ENCODE measurements at regions not wholly inside any gene's neighbourhood (a gene's known extent, or its start where the extent isn't known, plus 50 kb on each side); places are given as distances from the start of the nearest gene placed in this dataset.

DNA sequence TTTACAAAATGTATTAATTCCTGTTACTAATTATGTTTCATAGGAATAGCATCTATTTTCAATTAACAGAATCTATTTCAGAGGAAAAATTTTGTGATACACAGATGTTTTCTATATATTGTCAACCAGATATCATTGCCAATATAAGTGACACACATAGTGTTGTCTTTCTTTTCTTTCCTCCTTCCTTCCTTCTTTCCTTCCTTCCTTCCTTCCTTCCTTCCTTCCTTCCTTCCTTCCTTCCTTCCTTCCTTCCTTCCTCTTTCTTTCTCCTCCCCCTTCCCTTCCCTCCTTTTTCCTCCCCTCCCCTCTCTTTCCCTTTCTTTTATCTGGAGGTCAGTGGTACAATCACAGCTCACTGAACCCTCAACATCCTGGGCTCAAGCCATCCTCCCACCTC lies 146.5 kb upstream of the DSEL start:
- no peak overlapping the region for H3K4me3 ChIP-seq (ENCODE audit: low read depth, low read length)
- TF ChIP-seq, protein P1, sequence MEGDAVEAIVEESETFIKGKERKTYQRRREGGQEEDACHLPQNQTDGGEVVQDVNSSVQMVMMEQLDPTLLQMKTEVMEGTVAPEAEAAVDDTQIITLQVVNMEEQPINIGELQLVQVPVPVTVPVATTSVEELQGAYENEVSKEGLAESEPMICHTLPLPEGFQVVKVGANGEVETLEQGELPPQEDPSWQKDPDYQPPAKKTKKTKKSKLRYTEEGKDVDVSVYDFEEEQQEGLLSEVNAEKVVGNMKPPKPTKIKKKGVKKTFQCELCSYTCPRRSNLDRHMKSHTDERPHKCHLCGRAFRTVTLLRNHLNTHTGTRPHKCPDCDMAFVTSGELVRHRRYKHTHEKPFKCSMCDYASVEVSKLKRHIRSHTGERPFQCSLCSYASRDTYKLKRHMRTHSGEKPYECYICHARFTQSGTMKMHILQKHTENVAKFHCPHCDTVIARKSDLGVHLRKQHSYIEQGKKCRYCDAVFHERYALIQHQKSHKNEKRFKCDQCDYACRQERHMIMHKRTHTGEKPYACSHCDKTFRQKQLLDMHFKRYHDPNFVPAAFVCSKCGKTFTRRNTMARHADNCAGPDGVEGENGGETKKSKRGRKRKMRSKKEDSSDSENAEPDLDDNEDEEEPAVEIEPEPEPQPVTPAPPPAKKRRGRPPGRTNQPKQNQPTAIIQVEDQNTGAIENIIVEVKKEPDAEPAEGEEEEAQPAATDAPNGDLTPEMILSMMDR (IDR thresholded peaks at IDR 0.05; ENCODE audit: low read depth, low read length, missing control alignments) = no peak
- DNase-seq (ENCODE audit: low read depth) = no peak

DNA sequence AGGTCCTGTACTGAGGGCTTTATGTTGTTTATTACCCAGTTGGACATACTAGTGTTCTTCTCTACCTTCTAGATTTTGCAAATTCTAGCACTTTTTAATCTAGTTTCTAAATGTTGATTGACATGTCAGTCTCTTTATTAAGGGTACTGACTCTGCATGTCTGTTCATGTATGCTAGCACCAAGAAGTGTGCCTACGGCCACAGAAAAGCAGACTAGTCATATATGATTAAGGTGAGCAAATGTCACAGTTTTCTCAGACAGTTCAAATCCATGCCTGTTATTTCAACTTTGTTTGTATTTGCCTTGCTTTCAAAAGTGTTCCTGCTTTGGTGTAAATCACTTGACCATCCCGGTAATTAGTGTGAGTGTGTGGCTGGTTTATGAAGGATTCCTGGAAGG lies 145.0 kb upstream of the DSEL start:
- DNase-seq (ENCODE audit: low read depth) = no peak
- no peak overlapping the region for H3K4me3 ChIP-seq (ENCODE audit: low read depth, low read length)
- TF ChIP-seq, protein P1 (IDR thresholded peaks at IDR 0.05; ENCODE audit: low read depth, low read length, missing control alignments) = no peak

DNA sequence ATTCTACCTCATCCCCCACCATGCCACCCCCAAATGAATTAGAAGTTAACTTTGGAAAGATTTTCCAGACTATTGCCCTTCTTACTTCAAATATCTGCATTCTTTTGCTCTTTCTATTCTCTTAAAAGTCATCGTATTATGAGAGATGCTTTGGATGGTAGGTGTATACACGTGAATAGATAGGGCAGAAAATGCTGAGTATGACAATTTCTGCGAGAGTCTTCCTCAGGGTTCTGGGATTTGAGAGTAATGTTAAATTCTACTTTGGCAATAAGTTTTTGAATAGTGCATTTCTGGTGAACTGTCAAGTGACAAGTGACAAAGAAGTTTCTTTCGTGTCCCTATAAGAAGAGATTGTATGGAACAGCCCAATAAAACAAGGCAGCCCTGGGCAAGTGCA lies 137.6 kb upstream of the DSEL start:
- TF ChIP-seq, protein P1 (IDR thresholded peaks at IDR 0.05; ENCODE audit: low read depth, low read length, missing control alignments) = no peak
- no peak for DNase-seq (ENCODE audit: low read depth)

DNA sequence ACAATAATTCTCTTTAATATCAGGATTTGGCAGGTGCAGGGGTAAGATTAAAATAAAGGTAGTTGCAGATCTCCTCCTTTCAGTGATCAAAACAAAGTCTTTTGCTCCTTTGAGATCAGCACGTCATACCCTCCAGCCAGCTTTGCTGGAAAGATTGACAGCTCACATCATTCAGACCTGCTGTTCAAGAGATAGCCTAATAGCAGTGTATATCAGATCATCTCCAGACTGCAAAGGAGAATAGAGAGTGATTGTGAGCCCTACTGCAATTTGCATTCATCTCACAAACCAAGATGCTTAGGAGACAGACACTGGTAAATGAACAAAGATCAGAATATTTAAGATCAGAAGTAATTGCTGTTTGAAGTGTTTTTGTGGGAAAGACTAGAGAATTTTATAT lies 135.8 kb upstream of the DSEL start:
- no peak for DNase-seq (ENCODE audit: low read depth)
- no peak overlapping the region for H3K4me3 ChIP-seq (ENCODE audit: low read depth, low read length)
- TF ChIP-seq, protein P1 (IDR thresholded peaks at IDR 0.05; ENCODE audit: low read depth, low read length, missing control alignments) = no peak

More for the DNA sequence above, 137.6 kb upstream of the DSEL start:
- H3K4me3 ChIP-seq (ENCODE audit: low read depth, low read length) = no peak overlapping the region

DNA sequence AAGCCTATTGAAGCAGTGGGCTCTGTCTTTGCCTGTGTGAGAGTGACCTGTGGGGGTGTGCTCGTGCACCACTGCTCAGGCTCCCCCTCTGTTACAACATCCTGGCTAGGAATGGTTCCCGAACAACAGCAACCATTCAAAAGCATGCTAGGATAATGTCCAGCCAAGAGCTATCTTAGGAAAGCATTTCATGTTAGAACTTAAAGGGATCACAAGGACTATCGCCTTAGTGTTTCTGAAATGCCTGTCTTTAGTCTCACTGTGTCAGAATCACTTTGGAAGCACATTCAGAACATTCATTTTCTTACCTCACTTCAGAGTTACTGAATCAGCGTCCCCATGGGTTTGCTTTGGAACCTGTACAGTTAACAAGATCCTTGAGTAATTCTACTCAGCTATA lies 134.9 kb upstream of the DSEL start:
- no peak for DNase-seq (ENCODE audit: low read depth)
- TF ChIP-seq, protein P1 (IDR thresholded peaks at IDR 0.05; ENCODE audit: low read depth, low read length, missing control alignments) = no peak
- no peak overlapping the region for H3K4me3 ChIP-seq (ENCODE audit: low read depth, low read length)

DNA sequence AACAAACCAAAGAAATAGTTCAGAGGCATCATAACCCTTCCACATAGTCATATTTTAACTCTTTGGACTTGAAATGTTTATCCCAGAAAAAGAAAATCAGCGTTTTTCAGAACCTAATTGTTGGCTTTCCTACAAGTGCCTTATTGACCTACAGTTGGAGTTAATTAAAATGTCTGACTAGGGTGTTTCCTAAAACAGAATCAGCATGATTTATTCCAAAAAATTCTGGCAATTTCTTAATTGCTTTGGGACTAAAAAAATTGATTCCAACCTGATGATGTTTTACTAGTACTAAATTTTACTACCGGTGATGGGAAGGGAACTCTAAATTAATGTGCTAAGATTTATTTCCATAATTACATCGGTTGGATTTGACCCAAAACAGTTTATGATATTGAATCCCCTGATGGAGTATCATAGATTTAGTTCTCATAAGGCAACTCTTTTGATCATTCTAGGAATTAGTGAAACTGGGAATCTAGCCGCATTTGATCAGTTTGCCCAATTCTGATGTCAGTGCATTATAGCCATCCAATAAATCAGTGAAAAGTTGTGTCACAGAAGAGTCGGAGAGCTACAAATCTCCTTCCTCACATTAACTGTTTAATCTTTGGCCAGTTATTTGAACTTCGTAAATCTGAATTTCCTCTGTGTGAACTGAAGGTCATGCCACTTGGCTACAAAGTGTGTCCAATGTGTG lies 134.3 kb upstream of the DSEL start:
- no peak for DNase-seq (ENCODE audit: low read depth)
- no peak overlapping the region for H3K4me3 ChIP-seq (ENCODE audit: low read depth, low read length)
- TF ChIP-seq, protein P1 (IDR thresholded peaks at IDR 0.05; ENCODE audit: low read depth, low read length, missing control alignments) = no peak

DNA sequence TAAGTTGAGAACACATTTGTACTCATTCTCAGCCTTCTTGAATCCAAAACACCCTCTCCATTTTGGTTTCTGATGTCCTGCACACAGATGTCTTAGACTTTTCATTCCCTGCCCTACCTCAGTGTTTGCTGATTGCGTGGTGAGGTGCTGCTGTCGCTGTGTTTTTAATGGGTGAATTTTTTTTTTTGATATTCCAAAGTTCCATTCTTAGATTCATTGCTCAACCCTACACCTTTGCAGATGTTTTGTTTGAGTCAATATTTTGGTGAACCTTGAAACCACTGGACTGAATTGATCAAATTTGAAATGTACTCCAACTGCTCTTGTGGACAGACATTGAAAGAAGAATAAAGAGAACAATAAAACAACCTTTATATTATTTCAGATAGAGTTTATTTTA lies 130.4 kb upstream of the DSEL start:
- H3K4me3 ChIP-seq (ENCODE audit: low read depth, low read length) = no peak overlapping the region
- DNase-seq (ENCODE audit: low read depth) = no peak
- TF ChIP-seq, protein P1 (IDR thresholded peaks at IDR 0.05; ENCODE audit: low read depth, low read length, missing control alignments) = no peak
